HG02571 (cell line): ENCODE measurements at regions not wholly inside any gene's neighbourhood (a gene's known extent, or its start where the extent isn't known, plus 50 kb on each side); places are given as distances from the start of the nearest gene placed in this dataset.

ENCODE experiments used
- ATAC-seq: cut with Tn5 transposase; IDR thresholded peaks from one replicate; pipeline ENCODE4 v1.9.1; 2021; ENCODE audit warnings: mild to moderate bottlenecking, moderate library complexity; ENCODE audit not compliant: unreplicated experiment

GRCh38 chr6:22925920-22926789 lies 356.8 kb downstream of the HDGFL1 start:
- no peak for ATAC-seq

GRCh38 chr6:22926790-22927354 lies 357.5 kb downstream of the HDGFL1 start:
- ATAC-seq: no peak

DNA sequence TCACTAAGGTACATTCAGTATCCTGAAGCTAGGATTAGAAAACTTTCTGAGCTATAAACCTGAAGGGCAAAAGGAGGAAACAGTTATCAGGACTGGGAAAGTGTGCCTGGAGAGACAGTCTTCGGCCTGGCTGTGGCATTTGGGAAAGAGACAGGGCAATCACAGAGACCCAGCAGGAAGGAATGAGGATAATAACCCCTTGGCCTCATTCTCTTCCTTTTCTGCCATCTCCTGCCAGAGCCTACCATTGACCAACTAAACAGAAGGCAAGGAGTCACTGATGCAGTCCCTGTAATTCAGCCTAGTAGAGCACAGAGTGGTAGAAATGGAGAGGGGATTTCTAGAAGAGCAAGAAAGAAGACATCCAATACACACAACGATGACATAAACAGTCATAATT lies 359.4 kb downstream of the HDGFL1 start:
- no peak for ATAC-seq

DNA sequence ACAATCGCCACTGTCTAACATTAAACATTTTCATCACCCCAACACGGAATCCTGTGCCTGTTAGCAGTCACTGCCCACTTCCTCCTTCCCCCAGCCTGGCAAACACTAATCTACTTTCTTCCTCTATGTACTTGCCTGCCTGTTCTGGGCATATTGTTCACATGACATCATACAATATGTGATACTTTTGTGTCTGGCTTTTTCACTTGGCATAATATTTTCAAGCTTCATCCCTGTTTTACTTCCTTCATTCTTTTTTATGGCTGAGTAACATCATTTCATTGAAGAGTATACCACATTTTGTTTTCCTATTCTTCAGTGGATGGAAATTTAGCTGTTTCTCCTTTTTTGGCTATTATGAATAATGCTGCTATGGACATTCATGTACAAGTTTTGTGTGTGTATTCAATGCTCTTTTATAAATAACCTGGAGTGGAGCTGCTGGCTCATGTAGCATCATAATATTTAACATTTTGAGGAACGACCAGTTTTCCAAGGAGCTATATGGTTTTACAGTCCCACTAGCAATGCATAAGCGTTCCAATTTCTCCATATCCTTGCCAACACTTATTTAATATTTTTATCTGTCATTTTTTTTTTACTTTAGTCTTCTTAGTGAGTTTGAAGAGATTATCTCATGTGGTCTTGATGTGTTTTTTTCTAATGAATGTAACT lies 360.1 kb downstream of the HDGFL1 start:
- ATAC-seq: no peak

DNA sequence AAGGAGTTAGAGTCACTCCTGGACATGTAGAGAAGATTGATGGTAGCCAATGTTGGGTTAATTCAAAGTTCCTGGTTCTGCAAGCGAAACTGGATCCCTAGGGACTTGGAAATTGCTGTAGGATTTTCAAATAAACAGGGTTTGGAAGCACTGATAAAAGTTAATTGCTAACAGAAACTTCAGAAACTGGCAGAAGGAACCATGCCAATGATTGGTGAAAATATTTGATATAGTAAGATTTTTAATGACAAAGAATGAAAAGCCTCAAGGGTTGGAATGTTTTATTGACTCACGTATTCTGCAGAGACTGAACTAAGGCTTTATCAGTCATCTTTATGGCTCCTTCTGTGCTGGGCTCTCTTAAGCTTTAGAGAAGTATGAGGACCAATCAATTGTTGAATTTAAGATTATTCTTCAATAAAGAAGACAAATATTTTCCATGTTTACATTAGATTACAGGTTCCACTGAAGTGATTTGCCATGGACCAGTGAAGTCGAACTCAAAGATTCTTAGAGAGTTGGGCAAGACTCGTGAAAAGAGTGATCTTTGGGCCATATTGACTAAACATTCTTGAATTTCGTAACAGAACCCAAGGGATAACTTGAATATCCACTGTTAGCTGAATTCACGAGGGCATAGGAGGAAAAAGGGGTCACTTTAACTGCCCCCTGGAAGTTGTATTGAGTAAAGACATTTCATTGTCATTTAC lies 371.4 kb downstream of the HDGFL1 start:
- no peak for ATAC-seq

GRCh38 chr6:22942403-22942802 lies 373.0 kb downstream of the HDGFL1 start:
- ATAC-seq: no peak

DNA sequence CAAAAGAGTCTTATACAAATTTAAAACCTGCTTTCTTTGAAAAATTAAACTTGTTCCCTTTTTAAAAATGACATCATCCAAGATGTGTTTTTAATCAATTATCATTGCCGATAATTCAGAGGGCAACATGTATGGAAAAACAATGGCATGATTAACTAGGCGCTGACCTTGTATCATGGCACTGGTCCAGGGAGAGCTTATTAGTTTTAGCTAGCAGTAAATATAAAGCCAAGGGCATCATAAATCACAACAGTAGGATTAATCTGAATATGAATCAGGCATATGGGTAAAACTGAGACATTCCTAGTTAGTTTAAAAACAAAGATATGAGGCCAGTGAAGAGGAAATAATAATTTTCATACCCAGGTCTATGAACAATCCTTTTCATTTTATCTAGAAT lies 374.0 kb downstream of the HDGFL1 start:
- no peak for ATAC-seq

GRCh38 chr6:22949967-22950366 lies 380.6 kb downstream of the HDGFL1 start:
- no peak for ATAC-seq

DNA sequence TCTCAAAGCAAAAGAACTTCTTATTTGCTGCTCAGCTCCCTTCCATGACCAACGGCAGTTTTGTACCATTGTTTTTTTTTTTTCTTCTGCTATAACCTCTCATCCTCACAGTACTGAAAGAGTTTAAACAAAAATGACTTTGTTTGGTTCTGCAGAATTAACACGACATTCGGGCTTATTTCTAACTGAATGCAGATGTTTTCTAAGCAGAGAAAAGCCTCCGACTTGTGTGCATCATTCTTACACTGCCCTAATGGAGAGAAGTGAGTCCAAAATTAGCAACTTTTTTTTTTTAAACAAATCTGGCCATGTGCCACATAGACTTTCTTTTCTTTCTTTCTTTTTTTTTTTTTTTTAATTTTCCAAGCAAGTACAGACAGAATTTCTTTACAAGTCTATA lies 382.7 kb downstream of the HDGFL1 start:
- no peak for ATAC-seq

GRCh38 chr6:22954749-22955385 lies 385.5 kb downstream of the HDGFL1 start:
- ATAC-seq: peak; percentile 60

DNA sequence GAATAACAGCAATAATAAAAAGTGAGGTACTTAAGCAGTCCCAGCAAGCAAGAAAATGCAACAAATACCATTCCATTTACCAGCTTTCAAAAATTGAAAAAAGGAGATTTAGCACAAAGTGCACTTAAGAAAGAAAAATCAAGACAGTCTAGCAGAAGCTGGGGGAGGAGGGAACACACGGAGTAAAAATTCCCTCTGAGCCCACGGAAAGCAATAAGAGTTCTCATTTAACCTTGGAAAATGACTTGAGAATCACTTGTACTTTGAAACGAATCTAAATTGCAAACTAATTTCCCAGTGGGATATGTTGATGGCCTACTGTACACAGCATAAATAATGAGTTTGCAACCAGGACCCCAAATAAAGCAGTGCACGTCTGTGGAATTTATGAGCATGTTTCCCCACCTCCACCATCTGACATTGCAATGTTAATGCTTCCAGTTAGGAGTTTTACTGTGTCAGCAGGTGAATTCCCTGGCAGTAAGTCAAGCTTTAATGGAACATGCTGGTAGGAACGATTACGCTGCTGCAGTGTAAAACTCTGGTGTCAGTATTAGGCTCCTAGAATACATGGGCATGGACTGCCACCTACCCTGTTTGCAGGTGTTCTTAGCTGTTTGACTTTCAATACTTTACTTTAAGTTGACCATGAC lies 386.8 kb downstream of the HDGFL1 start:
- ATAC-seq: no peak

- peak; percentile 48 for ATAC-seq
Measured at GRCh38 chr6:22958677-22959076, 389.3 kb downstream of the HDGFL1 start.

DNA sequence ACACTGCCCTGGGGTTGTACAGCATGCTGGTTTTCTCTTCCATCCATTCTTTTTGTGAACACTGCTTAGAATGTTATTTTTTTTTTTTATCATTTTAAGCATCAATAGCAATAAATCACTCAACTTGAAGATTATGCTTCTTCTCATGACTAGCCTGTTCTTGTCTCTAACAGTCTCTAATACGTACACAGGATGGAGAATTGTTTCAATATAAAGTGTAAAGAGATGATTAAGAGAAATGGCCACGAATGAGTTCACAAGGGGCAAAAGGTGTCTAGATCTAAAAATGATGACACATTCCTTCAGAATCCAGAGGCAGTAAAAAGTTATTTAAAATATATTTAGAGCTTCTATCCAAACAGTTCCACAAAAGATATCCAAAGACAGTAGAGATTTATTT lies 390.2 kb downstream of the HDGFL1 start:
- no peak for ATAC-seq

DNA sequence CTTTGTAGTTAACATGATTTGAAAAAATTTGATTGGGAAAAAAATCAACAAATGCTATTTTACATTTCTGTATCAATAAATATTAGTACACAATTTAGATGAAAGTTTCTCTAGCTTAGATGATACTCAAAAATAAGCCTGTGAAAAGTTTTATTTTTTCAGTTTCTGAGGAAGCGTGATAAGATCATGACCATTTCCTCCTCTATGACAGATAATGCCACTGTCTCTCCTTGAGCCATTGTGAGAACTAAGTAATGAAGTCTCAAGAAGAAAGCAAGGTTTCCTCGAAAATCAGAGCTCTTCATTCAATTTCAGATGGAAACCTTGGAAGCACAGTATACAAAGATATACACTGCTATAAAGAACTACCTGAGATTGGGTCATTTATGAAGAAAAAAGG lies 395.0 kb downstream of the HDGFL1 start:
- ATAC-seq: no peak

- no peak for ATAC-seq
Measured at GRCh38 chr6:22965889-22966288, 396.5 kb downstream of the HDGFL1 start.

DNA sequence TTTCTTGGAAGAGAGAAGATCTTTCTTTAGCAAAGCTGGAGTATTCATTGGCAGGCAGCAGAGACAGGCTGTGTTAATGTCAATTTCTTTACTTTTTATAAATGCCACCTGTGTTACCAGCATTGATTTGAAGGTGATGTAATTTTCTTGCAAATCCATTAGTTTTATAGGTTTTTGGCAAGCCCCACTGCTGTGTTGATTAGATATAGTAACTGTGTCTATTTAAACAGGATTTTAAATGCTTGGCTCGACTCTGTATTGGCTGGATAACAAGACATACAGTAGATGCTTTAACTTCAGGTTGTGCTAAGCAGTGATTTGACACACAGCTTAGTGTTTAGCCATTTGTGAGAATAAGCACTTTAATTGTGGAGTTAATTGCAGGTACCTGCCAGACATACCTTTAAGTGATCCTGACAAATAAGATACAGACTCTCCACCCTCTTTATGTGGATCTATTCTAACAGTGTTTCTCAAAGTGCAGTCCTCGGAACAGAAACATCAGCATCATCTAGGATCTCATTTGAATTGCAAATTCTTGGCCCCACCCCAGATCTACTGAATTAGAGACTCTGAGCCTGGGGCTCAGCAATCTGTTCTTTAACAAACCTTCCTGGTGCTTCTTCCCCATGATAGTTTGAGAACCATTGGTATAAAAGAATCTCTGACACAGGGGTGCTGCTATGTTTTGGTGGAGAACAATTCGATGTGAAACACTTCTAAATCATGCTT lies 397.5 kb downstream of the HDGFL1 start:
- ATAC-seq: no peak

DNA sequence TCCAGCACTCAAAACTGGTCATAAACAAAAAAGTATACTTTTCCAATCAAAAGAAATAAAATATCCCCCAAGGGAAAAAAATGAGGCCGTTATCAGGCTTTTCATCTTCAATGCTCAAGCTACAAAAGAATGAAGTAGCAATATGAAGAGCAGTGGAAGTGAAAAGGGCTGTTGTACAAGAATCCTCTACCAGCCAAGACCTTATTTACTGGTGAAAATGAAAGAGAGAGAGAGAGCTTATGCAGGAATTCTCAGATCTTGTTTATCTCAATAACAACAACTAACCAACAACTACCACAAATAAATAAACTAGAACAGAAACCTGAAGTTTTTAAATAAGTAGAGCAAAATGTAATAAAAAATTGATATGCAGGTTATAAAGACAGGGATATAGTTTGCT lies 400.6 kb downstream of the HDGFL1 start:
- ATAC-seq: no peak

GRCh38 chr6:22972771-22973170 lies 403.4 kb downstream of the HDGFL1 start:
- ATAC-seq: no peak

GRCh38 chr6:22975079-22975478 lies 405.7 kb downstream of the HDGFL1 start:
- ATAC-seq: no peak

- no peak for ATAC-seq
Measured at GRCh38 chr6:22980446-22980845, 411.1 kb downstream of the HDGFL1 start.
